T-helper 17 cell (primary cell): ENCODE measurements at regions not wholly inside any gene's neighbourhood (a gene's known extent, or its start where the extent isn't known, plus 50 kb on each side); places are given as distances from the start of the nearest gene placed in this dataset.

Experiments
- ATAC-seq: fragments of 150-1000 bp; cut with Tn5 transposase; 2 replicates; pipeline ENCODE4 v1.10.0; 2021; ENCODE audit warnings: mild to moderate bottlenecking, moderate library complexity
- DNase-seq, 3 donors: peaks; one replicate each; pipeline versions ENCODE4 v3.0.0 to v3.0.0-alpha.2; 2020 to 2021
- H3K9me3 ChIP-seq: one replicate; pipeline ENCODE4 v1.7.0; 2013; ENCODE audit warnings: low read length, mild to moderate bottlenecking; ENCODE audit not compliant: control insufficient read depth, poor library complexity, severe bottlenecking
- H3K27ac Mint-ChIP-seq: one replicate; pipeline ENCODE4 v1.8.0; 2022; ENCODE audit warnings: mild to moderate bottlenecking, moderate library complexity, mixed read lengths
- H3K27me3 Mint-ChIP-seq: one replicate; pipeline ENCODE4 v1.8.0; 2022; ENCODE audit warnings: mixed read lengths
- H3K36me3 Mint-ChIP-seq: one replicate; pipeline ENCODE4 v1.8.0; 2022; ENCODE audit warnings: low read depth, mixed read lengths
- H3K4me1 Mint-ChIP-seq: one replicate; pipeline ENCODE4 v1.8.0; 2022; ENCODE audit warnings: mild to moderate bottlenecking, mixed read lengths
- H3K4me3 Mint-ChIP-seq: one replicate; pipeline ENCODE4 v1.8.0; 2022; ENCODE audit warnings: mild to moderate bottlenecking, moderate library complexity, mixed read lengths

DNA sequence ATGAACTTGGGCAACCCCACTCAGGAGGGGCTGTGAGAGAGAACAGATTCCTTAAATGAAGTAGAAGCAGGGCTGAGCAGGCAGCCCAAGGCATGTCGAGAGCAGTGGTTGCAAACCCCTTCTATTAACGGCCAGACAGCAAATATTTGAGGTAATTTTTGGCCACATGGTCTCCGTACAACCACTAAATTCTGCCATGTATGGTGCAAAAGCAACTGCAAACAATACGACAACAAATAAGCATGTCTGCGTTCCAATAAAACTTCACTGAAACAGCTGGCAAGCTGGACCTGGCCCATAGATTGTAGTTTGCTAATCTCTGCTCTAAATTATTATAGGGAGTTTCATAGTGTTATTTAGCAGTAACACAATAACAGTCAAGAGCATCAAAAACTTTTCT, 217.0 kb upstream of the ZNF521 start:
- no peak for ATAC-seq
- no peaks in the 10 kb centered on the region for H3K9me3 ChIP-seq
- Mint-ChIP-seq H3K4me3 (no peak overlapping the region), H3K36me3 (no peaks in the 10 kb centered on the region), H3K4me1 (no peaks in the 10 kb centered on the region), H3K27ac (no peak overlapping the region), H3K27me3 (no peaks in the 10 kb centered on the region)
- DNase-seq: no peak

DNA sequence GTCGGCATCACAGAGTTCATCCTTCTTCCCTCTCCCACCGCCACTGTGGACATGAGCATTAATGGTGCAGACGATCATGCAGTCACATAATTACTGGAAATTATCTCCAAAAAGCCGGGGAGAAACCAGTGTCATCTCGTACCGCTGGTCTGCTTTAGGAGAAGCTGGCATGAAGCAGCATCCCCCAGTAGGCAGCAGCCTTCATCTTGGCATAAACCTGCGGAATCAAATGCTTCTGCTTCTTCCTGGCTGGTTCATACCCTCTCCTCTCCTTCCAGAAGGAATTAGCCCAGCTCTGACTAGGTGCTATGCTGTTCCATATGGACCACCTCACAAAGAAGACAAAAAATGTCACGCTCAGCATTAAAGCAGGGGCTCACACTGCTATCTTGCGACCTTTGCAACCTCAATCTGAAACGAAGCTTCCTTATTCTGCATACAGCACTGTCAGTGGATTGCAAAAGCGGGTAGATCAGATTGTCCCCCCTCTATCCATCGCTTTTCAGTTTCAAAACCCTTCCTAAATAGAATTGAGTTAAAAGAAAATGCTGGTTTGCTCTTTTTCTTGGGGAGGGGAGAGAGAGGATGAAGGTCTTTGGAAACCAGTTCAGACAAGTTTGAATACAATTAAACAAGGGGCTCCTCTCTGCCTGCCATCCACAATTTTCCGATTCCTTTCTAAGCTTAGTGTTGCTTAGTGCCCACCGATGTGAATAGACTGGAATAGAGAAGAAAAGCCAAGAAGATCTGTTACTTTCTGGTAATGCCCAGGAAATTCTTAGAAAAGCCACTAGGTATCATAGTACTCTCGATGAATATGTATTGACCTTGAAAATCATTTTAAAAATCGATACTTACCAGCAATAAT, 212.1 kb upstream of the ZNF521 start:
- ATAC-seq (no peak), DNase-seq (no peak)
- no peaks in the 10 kb centered on the region for H3K27me3 Mint-ChIP-seq
- H3K27ac Mint-ChIP-seq: no peak overlapping the region
- H3K36me3 Mint-ChIP-seq: no peaks in the 10 kb centered on the region
- H3K4me1 Mint-ChIP-seq: no peaks in the 10 kb centered on the region
- no peak overlapping the region for H3K4me3 Mint-ChIP-seq
- no peaks in the 10 kb centered on the region for H3K9me3 ChIP-seq

DNA sequence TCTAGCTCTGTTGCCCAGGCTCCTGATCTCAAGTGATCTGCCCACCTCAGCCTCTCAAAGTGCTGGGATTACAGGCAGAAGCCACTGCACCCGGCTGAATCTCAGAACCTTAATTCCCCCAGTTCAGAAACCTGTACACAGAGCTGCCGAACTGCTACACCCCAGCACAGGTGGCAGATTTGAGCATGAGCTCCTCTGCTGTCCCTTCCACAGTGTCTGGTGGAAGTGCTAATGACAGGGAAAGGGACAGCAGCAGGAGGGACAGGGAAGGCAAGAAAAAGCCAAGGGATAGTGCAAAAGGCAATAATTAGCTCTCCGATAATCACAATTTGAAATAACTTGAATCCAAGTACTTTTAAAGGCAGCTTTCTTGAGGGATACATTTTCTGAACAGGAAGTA, 211.4 kb upstream of the ZNF521 start:
- Mint-ChIP-seq H3K4me3 (no peak overlapping the region), H3K36me3 (no peaks in the 10 kb centered on the region), H3K27me3 (no peaks in the 10 kb centered on the region), H3K4me1 (no peaks in the 10 kb centered on the region), H3K27ac (no peak overlapping the region)
- ATAC-seq: no peak
- no peaks in the 10 kb centered on the region for H3K9me3 ChIP-seq
- DNase-seq: no peak

DNA sequence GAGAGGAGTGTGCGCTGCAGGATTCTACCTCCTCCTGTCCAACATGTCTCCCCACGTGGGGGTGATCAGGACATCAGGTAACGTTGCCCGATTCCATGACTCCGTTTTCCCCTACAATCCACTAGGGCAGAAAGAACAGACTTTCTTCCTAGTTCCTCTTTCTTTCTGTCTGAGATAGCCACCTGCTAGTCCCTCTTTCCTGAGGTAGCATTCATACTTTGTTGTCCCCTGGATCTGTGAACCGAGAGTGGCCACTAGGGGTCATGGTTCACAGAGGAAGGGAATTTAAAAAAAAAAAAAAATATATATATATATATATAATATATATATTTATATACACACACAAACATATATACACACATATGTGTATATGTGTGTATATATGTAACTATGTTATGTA, 210.0 kb upstream of the ZNF521 start:
- Mint-ChIP-seq H3K27me3 (no peaks in the 10 kb centered on the region), H3K4me3 (no peak overlapping the region), H3K36me3 (no peaks in the 10 kb centered on the region), H3K27ac (no peak overlapping the region), H3K4me1 (no peaks in the 10 kb centered on the region)
- DNase-seq: no peak
- H3K9me3 ChIP-seq: no peaks in the 10 kb centered on the region
- ATAC-seq: no peak

DNA sequence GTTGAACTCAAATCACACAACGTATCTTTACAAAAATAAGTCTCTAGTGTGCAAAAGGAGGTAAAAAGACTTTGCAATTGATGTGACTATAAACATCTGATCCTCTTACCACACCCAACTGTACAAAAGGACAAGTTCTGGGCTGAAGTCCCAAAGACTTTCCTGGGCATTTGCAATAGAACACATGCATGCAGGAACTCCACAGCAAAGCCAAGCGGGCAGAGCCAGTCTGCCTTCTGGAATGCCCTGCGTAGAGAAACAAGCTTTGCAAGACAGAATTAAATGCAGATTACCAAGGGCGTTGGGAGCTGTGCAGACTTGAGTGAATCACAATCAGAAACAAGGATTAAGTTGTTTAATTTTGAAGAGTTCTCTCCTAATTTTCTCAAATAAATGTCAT, 208.4 kb upstream of the ZNF521 start:
- Mint-ChIP-seq H3K4me1 (no peaks in the 10 kb centered on the region), H3K4me3 (no peak overlapping the region), H3K27ac (no peak overlapping the region), H3K36me3 (no peaks in the 10 kb centered on the region), H3K27me3 (no peaks in the 10 kb centered on the region)
- no peaks in the 10 kb centered on the region for H3K9me3 ChIP-seq
- DNase-seq (no peak), ATAC-seq (no peak)

DNA sequence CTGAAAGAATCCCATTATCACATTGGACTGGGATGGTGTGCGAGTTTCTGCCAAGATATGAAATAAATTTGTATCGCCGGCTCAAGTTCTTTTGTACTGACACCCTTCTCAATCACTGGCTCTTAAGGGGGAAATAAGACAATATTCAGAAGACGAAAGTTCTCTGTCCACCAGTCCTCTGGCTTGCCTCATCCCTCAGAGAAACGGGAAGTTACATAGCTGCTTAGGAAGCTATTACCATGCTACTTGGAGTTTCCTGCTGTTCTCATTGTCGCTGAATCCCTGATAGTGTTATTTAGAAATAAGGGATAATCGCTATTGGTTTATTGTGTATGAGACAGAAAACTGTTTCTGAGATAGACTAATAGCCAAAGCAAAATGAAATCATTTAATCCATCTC, 205.0 kb upstream of the ZNF521 start:
- H3K4me3 Mint-ChIP-seq: no peak overlapping the region
- no peaks in the 10 kb centered on the region for H3K36me3 Mint-ChIP-seq
- H3K9me3 ChIP-seq: no peaks in the 10 kb centered on the region
- ATAC-seq (no peak), DNase-seq (no peak)
- H3K4me1 Mint-ChIP-seq: no peaks in the 10 kb centered on the region
- H3K27me3 Mint-ChIP-seq: no peaks in the 10 kb centered on the region
- H3K27ac Mint-ChIP-seq: no peak overlapping the region

DNA sequence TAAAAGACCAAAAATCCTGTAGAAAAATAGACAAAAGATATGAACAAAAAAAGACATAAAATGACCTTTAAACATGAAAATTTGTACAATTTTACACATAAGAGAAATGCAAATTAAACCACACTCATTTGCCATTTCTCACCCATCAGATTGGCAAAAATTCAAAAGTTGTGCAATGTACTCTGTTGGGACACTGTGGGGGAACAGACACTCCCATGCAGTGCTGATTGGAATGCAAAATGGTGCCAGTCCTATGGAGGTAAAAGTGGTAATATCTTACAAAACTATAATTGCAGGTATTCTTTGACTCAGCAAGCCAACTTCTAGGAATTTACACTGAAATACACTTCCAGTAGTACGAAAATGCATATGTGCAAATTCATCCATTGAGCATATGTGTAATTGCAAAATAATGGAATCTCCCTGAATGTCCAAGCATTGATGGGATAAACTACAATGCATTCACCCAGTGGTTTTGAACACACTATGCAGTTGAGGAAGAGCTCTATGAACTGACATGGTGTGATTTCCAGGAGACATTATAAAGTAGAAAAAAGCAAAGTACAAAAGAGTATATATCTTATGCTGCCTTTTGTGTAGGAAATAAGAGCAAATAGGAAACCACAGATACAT, 201.8 kb upstream of the ZNF521 start:
- Mint-ChIP-seq H3K27me3 (no peaks in the 10 kb centered on the region), H3K27ac (no peak overlapping the region), H3K4me1 (no peaks in the 10 kb centered on the region), H3K36me3 (no peaks in the 10 kb centered on the region), H3K4me3 (no peak overlapping the region)
- ATAC-seq (no peak), DNase-seq (no peak)
- no peaks in the 10 kb centered on the region for H3K9me3 ChIP-seq

DNA sequence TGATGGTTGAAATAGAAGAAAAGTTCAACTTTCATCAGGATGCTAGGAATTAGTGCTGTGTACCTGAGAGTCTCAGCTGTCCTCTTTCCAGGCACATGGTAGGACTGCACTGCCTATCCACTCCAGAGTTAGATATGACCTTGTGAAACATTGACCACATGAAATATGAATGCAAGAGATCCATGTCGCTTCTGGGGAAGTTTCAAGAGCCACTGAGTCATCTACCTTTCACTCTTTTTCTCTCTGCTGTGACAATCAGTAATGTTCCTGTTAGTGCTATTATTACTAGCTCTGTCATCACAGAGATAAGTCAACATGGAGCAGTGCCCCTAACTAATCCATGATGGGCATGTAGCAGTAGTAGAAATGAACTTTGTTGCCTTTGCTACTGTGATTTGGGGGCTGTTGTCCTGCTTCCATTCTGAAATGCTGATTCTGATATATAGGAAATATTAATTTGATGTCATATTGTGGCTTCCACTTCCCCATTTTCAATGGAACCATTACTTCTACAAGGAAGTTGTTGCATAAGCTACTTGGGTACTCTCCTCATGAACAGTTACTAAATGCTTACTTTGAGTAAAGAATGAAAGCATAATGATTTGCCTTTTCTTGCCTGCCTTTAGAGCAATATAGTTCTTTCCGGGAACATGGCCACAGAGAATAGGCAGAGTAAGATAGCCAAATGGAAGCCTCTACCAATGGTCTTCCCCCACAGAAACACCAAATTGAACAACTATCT, 192.8 kb upstream of the ZNF521 start:
- no peak for ATAC-seq
- no peaks in the 10 kb centered on the region for H3K4me1 Mint-ChIP-seq
- H3K9me3 ChIP-seq: no peaks in the 10 kb centered on the region
- no peak for DNase-seq
- no peaks in the 10 kb centered on the region for H3K36me3 Mint-ChIP-seq
- H3K4me3 Mint-ChIP-seq: no peak overlapping the region
- H3K27me3 Mint-ChIP-seq: no peaks in the 10 kb centered on the region
- no peak overlapping the region for H3K27ac Mint-ChIP-seq

DNA sequence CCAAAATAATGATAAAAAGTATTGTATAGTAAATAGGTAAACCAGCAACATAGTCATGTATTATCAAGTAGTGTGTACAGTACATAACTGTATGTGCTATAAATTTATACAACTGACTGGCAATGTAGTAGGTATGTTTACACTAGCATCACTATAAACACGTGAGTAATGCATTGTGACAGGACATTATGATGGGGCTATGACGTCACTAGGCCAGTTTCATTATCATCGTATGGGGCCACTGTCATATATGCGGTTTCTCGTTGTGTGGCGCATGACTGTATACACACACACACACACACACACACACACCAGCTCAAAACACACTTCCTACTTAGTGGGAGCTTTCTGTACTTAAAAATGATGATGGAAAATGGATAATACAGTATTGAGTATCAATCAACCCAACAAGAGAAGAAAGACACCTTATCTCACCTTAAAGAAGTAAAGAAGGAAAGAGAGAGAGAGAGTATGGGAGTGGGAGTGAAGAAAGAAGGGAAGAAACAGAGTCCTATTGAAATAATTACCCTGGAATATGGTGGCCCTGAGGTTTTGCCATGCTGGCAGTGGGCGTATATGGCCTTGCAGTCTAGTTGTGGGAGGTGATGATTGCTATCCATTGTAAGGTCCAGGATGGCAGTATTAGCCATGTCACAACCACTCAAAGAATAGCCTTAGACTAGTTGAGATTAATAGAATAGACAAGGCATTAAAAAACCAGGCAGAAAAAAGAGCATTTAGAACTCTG, 186.4 kb upstream of the ZNF521 start:
- no peaks in the 10 kb centered on the region for H3K4me1 Mint-ChIP-seq
- no peak overlapping the region for H3K27ac Mint-ChIP-seq
- no peaks in the 10 kb centered on the region for H3K27me3 Mint-ChIP-seq
- no peak overlapping the region for H3K4me3 Mint-ChIP-seq
- DNase-seq (no peak), ATAC-seq (no peak)
- H3K9me3 ChIP-seq: no peaks in the 10 kb centered on the region
- no peaks in the 10 kb centered on the region for H3K36me3 Mint-ChIP-seq

DNA sequence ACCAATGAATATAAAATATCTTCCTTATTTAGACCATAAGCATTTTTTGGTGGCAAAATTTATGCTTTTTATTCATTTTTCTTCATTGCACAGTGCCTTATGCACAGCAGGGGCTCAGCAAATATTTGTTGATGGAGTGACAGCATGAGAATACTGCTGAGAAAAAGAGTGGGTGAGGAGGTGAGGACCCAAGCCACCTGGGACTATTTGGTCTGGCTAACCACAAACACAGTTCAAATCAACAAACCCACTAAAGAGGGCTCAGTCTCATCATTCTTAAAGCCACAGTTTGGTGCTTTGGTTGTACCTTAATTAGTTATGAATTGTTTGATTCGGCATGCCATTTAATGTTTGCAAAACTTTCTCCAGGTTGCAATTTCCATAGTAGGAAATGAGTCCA, 183.5 kb upstream of the ZNF521 start:
- Mint-ChIP-seq H3K27me3 (no peaks in the 10 kb centered on the region), H3K4me3 (no peak overlapping the region), H3K4me1 (no peaks in the 10 kb centered on the region), H3K27ac (no peak overlapping the region), H3K36me3 (no peaks in the 10 kb centered on the region)
- H3K9me3 ChIP-seq: no peaks in the 10 kb centered on the region
- ATAC-seq: no peak
- no peak for DNase-seq

DNA sequence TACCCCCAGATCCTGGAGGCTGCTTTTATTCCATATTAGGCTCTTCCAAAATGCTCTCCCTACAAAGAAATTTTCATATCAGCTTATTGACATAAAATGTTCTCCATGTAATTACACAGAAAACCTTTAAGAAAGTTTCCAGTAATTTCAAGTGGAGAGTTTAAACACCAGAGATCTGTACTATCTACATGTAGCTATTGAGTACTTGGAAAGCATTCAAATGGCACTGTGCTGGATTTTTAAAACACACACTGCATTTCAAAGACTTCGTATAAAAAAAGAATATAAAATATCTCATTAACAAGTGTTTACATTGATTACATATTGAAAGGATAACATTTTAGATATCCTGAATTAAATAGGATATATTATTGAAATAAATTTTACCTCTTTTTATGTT, 182.4 kb upstream of the ZNF521 start:
- H3K27ac Mint-ChIP-seq: no peak overlapping the region
- DNase-seq: no peak
- H3K4me1 Mint-ChIP-seq: no peaks in the 10 kb centered on the region
- H3K4me3 Mint-ChIP-seq: no peak overlapping the region
- H3K36me3 Mint-ChIP-seq: no peaks in the 10 kb centered on the region
- H3K27me3 Mint-ChIP-seq: no peaks in the 10 kb centered on the region
- no peak for ATAC-seq
- H3K9me3 ChIP-seq: no peaks in the 10 kb centered on the region

DNA sequence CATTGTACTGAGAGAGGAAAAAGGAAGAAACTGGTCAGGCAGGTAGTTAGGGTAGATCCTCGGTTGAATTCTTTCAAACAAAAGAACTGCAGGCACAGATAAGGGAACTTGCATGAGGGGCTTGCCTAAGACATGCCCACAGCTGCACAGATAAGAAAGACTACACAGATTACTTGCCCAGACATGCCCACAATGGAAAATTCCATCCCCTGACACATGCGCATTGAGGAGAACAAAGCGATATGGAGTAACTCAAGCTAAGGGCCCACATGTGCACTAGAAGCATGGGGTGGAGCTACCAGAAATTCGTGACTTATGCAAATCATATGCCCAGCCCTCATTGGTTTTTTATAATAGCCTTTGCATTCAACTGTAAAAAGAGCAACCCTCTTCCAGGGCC, 181.3 kb upstream of the ZNF521 start:
- H3K4me3 Mint-ChIP-seq: no peak overlapping the region
- H3K9me3 ChIP-seq: no peaks in the 10 kb centered on the region
- no peaks in the 10 kb centered on the region for H3K27me3 Mint-ChIP-seq
- no peaks in the 10 kb centered on the region for H3K36me3 Mint-ChIP-seq
- ATAC-seq (no peak), DNase-seq (no peak)
- H3K27ac Mint-ChIP-seq: no peak overlapping the region
- H3K4me1 Mint-ChIP-seq: no peaks in the 10 kb centered on the region

DNA sequence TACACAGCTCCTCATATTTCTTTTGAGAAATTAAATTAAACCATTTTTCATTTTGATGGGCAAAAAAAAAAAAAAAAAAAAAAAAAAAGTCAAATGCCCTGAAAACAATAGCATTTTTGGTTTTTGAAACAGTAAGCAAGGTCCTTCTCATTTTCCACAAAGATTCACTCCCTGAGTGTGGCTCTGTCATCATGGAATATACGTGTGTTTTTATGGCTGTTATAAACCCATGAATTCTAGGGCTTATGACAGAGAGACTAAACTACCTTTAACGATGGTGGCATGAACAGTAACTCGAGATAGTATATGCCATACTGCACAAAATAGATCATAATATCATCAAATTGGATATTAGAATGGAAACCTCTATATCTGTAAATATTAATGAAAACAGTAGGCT, 179.2 kb upstream of the ZNF521 start:
- no peak for ATAC-seq
- no peaks in the 10 kb centered on the region for H3K4me1 Mint-ChIP-seq
- H3K36me3 Mint-ChIP-seq: peaks cover under 1% of the 10 kb centered on the region
- no peak overlapping the region for H3K27ac Mint-ChIP-seq
- no peak for DNase-seq
- H3K27me3 Mint-ChIP-seq: no peaks in the 10 kb centered on the region
- H3K9me3 ChIP-seq: no peaks in the 10 kb centered on the region
- H3K4me3 Mint-ChIP-seq: no peak overlapping the region
